Activated naive CD8-positive, alpha-beta T cell treated with anti-CD3 and anti-CD28 coated beads, Interleukin-2, amount 50 U/mL, for 24 hours (primary cell): ENCODE measurements at regions not wholly inside any gene's neighbourhood (a gene's known extent, or its start where the extent isn't known, plus 50 kb on each side); places are given as distances from the start of the nearest gene placed in this dataset.
A peak's percentile ranks its signal among the peaks of the same experiment; 100 is the strongest.

ENCODE experiments used
- ATAC-seq: fragments of 150-1000 bp; cut with Tn5 transposase; one replicate; pipeline ENCODE4 v1.10.0; 2021
- DNase-seq: peaks from one replicate; pipeline ENCODE4 v3.0.0; 2021
- H3K27ac Mint-ChIP-seq: one replicate; pipeline ENCODE4 v1.8.0; 2021; ENCODE audit warnings: mild to moderate bottlenecking, mixed read lengths
- H3K27me3 Mint-ChIP-seq: one replicate; pipeline ENCODE4 v1.8.0; 2021; ENCODE audit warnings: mixed read lengths
- H3K36me3 Mint-ChIP-seq: one replicate; pipeline ENCODE4 v1.8.0; 2021; ENCODE audit warnings: low read depth, mixed read lengths
- H3K4me1 Mint-ChIP-seq: one replicate; pipeline ENCODE4 v1.8.0; 2021; ENCODE audit warnings: mixed read lengths
- H3K4me3 Mint-ChIP-seq: one replicate; pipeline ENCODE4 v1.8.0; 2021; ENCODE audit warnings: mild to moderate bottlenecking, moderate library complexity, mixed read lengths
- H3K9me3 Mint-ChIP-seq: one replicate; pipeline ENCODE4 v1.8.0; 2021; ENCODE audit warnings: mixed read lengths

- DNase-seq, result no peak
- peak; percentile 81 for ATAC-seq
- Mint-ChIP-seq H3K27me3 (no peaks in the 10 kb centered on the region), H3K27ac (peak overlapping the region; percentile 33), H3K4me3 (peak overlapping the region; percentile 6), H3K9me3 (no peaks in the 10 kb centered on the region), H3K36me3 (no peaks in the 10 kb centered on the region), H3K4me1 (peaks cover 32% of the 10 kb centered on the region)
These were observed 173.7 kb upstream of the LEF1 start for GRCh38 chr4:108342325-108342970.

GRCh38 chr4:108337923-108338322 is 169.2 kb upstream of the LEF1 start:
- Mint-ChIP-seq H3K27me3 (no peaks in the 10 kb centered on the region), H3K4me1 (peaks cover 12% of the 10 kb centered on the region), H3K36me3 (no peaks in the 10 kb centered on the region), H3K4me3 (no peak overlapping the region), H3K27ac (no peak overlapping the region), H3K9me3 (no peaks in the 10 kb centered on the region)
- ATAC-seq (no peak), DNase-seq (no peak)

- DNase-seq, result no peak
- ATAC-seq, result no peak
- H3K4me3 Mint-ChIP-seq, result no peak overlapping the region
- no peaks in the 10 kb centered on the region for H3K9me3 Mint-ChIP-seq
- no peaks in the 10 kb centered on the region for H3K27me3 Mint-ChIP-seq
- H3K4me1 Mint-ChIP-seq, result no peaks in the 10 kb centered on the region
- H3K27ac Mint-ChIP-seq, result no peak overlapping the region
- no peaks in the 10 kb centered on the region for H3K36me3 Mint-ChIP-seq
These were observed 167.3 kb upstream of the LEF1 start for GRCh38 chr4:108336076-108336475.

- no peaks in the 10 kb centered on the region for H3K4me1 Mint-ChIP-seq
- no peak for DNase-seq
- H3K9me3 Mint-ChIP-seq, result no peaks in the 10 kb centered on the region
- no peaks in the 10 kb centered on the region for H3K36me3 Mint-ChIP-seq
- H3K27ac Mint-ChIP-seq, result no peak overlapping the region
- ATAC-seq, result no peak
- H3K4me3 Mint-ChIP-seq, result no peak overlapping the region
- no peaks in the 10 kb centered on the region for H3K27me3 Mint-ChIP-seq
These were observed 166.3 kb upstream of the LEF1 start for GRCh38 chr4:108335081-108335480.

GRCh38 chr4:108334031-108334430 is 165.3 kb upstream of the LEF1 start:
- Mint-ChIP-seq H3K4me1 (peaks cover 1% of the 10 kb centered on the region), H3K4me3 (no peak overlapping the region), H3K27me3 (no peaks in the 10 kb centered on the region), H3K27ac (no peak overlapping the region), H3K36me3 (no peaks in the 10 kb centered on the region), H3K9me3 (no peaks in the 10 kb centered on the region)
- DNase-seq (no peak), ATAC-seq (no peak)

GRCh38 chr4:108333353-108333942 is 164.7 kb upstream of the LEF1 start:
- Mint-ChIP-seq H3K36me3 (no peaks in the 10 kb centered on the region), H3K4me1 (peaks cover 7% of the 10 kb centered on the region), H3K27ac (no peak overlapping the region), H3K27me3 (no peaks in the 10 kb centered on the region), H3K4me3 (no peak overlapping the region), H3K9me3 (no peaks in the 10 kb centered on the region)
- no peak for ATAC-seq
- DNase-seq, result no peak

GRCh38 chr4:108331905-108332632 is 163.3 kb upstream of the LEF1 start:
- Mint-ChIP-seq H3K27me3 (no peaks in the 10 kb centered on the region), H3K4me3 (no peak overlapping the region), H3K4me1 (peaks cover 17% of the 10 kb centered on the region), H3K27ac (no peak overlapping the region), H3K36me3 (no peaks in the 10 kb centered on the region), H3K9me3 (no peaks in the 10 kb centered on the region)
- ATAC-seq (no peak), DNase-seq (no peak)

- peaks cover 17% of the 10 kb centered on the region for H3K4me1 Mint-ChIP-seq
- no peaks in the 10 kb centered on the region for H3K27me3 Mint-ChIP-seq
- no peak overlapping the region for H3K4me3 Mint-ChIP-seq
- H3K9me3 Mint-ChIP-seq, result no peaks in the 10 kb centered on the region
- ATAC-seq, result no peak
- DNase-seq, result no peak
- no peak overlapping the region for H3K27ac Mint-ChIP-seq
- no peaks in the 10 kb centered on the region for H3K36me3 Mint-ChIP-seq
These were observed 159.6 kb upstream of the LEF1 start for GRCh38 chr4:108328383-108328732.

- H3K27me3 Mint-ChIP-seq, result no peaks in the 10 kb centered on the region
- ATAC-seq, result peak; percentile 24
- H3K4me3 Mint-ChIP-seq, result no peak overlapping the region
- no peaks in the 10 kb centered on the region for H3K36me3 Mint-ChIP-seq
- no peak for DNase-seq
- H3K27ac Mint-ChIP-seq, result no peak overlapping the region
- H3K9me3 Mint-ChIP-seq, result no peaks in the 10 kb centered on the region
- peaks cover 17% of the 10 kb centered on the region for H3K4me1 Mint-ChIP-seq
These were observed 159.1 kb upstream of the LEF1 start for GRCh38 chr4:108327642-108328382.

- no peaks in the 10 kb centered on the region for H3K27me3 Mint-ChIP-seq
- no peaks in the 10 kb centered on the region for H3K36me3 Mint-ChIP-seq
- ATAC-seq (no peak), DNase-seq (no peak)
- peaks cover 5% of the 10 kb centered on the region for H3K9me3 Mint-ChIP-seq
- no peak overlapping the region for H3K4me3 Mint-ChIP-seq
- H3K27ac Mint-ChIP-seq, result no peak overlapping the region
- peaks cover 17% of the 10 kb centered on the region for H3K4me1 Mint-ChIP-seq
These were observed 156.8 kb upstream of the LEF1 start for GRCh38 chr4:108325561-108325960.

GRCh38 chr4:108324450-108324849 is 155.7 kb upstream of the LEF1 start:
- Mint-ChIP-seq H3K36me3 (no peaks in the 10 kb centered on the region), H3K4me1 (peaks cover 17% of the 10 kb centered on the region), H3K27me3 (no peaks in the 10 kb centered on the region), H3K4me3 (no peak overlapping the region), H3K27ac (no peak overlapping the region), H3K9me3 (peaks cover 5% of the 10 kb centered on the region)
- ATAC-seq (no peak), DNase-seq (no peak)

GRCh38 chr4:108322497-108322896 is 153.8 kb upstream of the LEF1 start:
- no peaks in the 10 kb centered on the region for H3K36me3 Mint-ChIP-seq
- peaks cover 5% of the 10 kb centered on the region for H3K9me3 Mint-ChIP-seq
- DNase-seq, result no peak
- H3K4me3 Mint-ChIP-seq, result no peak overlapping the region
- ATAC-seq, result no peak
- H3K27ac Mint-ChIP-seq, result no peak overlapping the region
- H3K27me3 Mint-ChIP-seq, result no peaks in the 10 kb centered on the region
- H3K4me1 Mint-ChIP-seq, result peaks cover under 1% of the 10 kb centered on the region

- peaks cover 6% of the 10 kb centered on the region for H3K4me1 Mint-ChIP-seq
- ATAC-seq, result no peak
These were observed 151.3 kb upstream of the LEF1 start for GRCh38 chr4:108320061-108320460.

GRCh38 chr4:108317377-108317776 is 148.6 kb upstream of the LEF1 start:
- Mint-ChIP-seq H3K27me3 (peaks cover 4% of the 10 kb centered on the region), H3K27ac (no peak overlapping the region), H3K4me1 (peaks cover 21% of the 10 kb centered on the region), H3K9me3 (peaks cover under 1% of the 10 kb centered on the region), H3K36me3 (no peaks in the 10 kb centered on the region), H3K4me3 (no peak overlapping the region)
- ATAC-seq (no peak), DNase-seq (no peak)

More at GRCh38 chr4:108320061-108320460, 151.3 kb upstream of the LEF1 start:
- Mint-ChIP-seq H3K4me3 (no peak overlapping the region), H3K9me3 (peaks cover 5% of the 10 kb centered on the region), H3K27me3 (peaks cover 4% of the 10 kb centered on the region), H3K36me3 (no peaks in the 10 kb centered on the region), H3K27ac (no peak overlapping the region)
- DNase-seq, result no peak

- peak overlapping the region; percentile 44 for H3K4me3 Mint-ChIP-seq
- H3K4me1 Mint-ChIP-seq, result peaks cover 21% of the 10 kb centered on the region
- peaks cover 4% of the 10 kb centered on the region for H3K27me3 Mint-ChIP-seq
- no peak for ATAC-seq
- H3K36me3 Mint-ChIP-seq, result no peaks in the 10 kb centered on the region
- no peak for DNase-seq
- no peaks in the 10 kb centered on the region for H3K9me3 Mint-ChIP-seq
- H3K27ac Mint-ChIP-seq, result no peak overlapping the region
These were observed 147.0 kb upstream of the LEF1 start for GRCh38 chr4:108315694-108316093.
